ENCODE measurements at regions not wholly inside any gene's neighbourhood (a gene's known extent, or its start where the extent isn't known, plus 50 kb on each side); places are given as distances from the start of the nearest gene placed in this dataset.

GRCh38 chr15:77557564-77557963 lies 75.1 kb downstream of the LINGO1 start:
- Histone ChIP-seq H3K9me3 (ENCODE audit: insufficient read depth, low read depth) (no peaks in the 10 kb centered on the region), H2AFZ (no peak overlapping the region), H4K20me1 (ENCODE audit: insufficient read depth) (no peaks in the 10 kb centered on the region), H3K9me2 (ENCODE audit: insufficient read depth) (no peaks in the 10 kb centered on the region), H3K4me3 (no peak overlapping the region), H3K4me2 (no peak overlapping the region), H3K79me2 (ENCODE audit: low read depth) (no peaks in the 10 kb centered on the region), H3K27ac (no peak overlapping the region), H3K27me3 (ENCODE audit: insufficient read depth, low read depth) (peaks cover 27% of the 10 kb centered on the region), H3K4me1 (replicated peaks; ENCODE audit: insufficient read depth) (no peaks in the 10 kb centered on the region), H3F3A (ENCODE audit: insufficient read depth, low read depth) (no peaks in the 10 kb centered on the region), H3K36me3 (ENCODE audit: low read depth) (no peaks in the 10 kb centered on the region)
- no peak for TF ChIP-seq EZH2 (IDR thresholded peaks at IDR 0.05; ENCODE audit: low read depth)
- TF ChIP-seq, protein P1, sequence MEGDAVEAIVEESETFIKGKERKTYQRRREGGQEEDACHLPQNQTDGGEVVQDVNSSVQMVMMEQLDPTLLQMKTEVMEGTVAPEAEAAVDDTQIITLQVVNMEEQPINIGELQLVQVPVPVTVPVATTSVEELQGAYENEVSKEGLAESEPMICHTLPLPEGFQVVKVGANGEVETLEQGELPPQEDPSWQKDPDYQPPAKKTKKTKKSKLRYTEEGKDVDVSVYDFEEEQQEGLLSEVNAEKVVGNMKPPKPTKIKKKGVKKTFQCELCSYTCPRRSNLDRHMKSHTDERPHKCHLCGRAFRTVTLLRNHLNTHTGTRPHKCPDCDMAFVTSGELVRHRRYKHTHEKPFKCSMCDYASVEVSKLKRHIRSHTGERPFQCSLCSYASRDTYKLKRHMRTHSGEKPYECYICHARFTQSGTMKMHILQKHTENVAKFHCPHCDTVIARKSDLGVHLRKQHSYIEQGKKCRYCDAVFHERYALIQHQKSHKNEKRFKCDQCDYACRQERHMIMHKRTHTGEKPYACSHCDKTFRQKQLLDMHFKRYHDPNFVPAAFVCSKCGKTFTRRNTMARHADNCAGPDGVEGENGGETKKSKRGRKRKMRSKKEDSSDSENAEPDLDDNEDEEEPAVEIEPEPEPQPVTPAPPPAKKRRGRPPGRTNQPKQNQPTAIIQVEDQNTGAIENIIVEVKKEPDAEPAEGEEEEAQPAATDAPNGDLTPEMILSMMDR (conservative IDR thresholded peaks at IDR 0.05): no peak
- ChIA-PET CTCF (no interaction called here), POLR2A (ENCODE audit: unreplicated experiment) (no interaction called here)
- BruUV-seq (replicated peaks): no TSS peak
- intact Hi-C loops (cut with micrococcal nuclease; ENCODE audit: unreplicated experiment): no loop called here
- no peak for DNase-seq

DNA sequence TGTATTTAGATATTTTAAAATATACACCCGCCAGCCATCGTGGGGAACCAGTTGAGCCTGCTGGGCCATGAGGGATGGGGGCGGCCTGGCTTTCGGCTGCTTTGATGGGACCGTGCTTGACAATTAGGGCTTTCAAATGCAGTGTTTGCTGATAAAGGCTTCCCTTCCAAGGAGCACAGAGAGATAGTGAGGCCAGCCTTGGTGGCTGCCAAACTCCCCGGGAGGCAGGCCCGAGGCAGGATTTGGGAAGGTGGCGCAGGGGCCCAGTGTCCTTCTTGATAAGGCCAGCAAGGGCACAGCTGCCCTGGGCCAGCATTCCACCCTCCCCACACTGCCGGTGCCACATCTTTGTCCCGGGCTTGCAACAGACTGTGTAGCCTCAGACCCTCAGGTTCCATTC lies 75.6 kb downstream of the LINGO1 start:
- Histone ChIP-seq H3K4me3 (no peak overlapping the region), H3K36me3 (ENCODE audit: low read depth) (no peaks in the 10 kb centered on the region), H3K4me2 (no peak overlapping the region), H3K4me1 (replicated peaks; ENCODE audit: insufficient read depth) (no peaks in the 10 kb centered on the region), H3K9me2 (ENCODE audit: insufficient read depth) (no peaks in the 10 kb centered on the region), H4K20me1 (ENCODE audit: insufficient read depth) (no peaks in the 10 kb centered on the region), H3F3A (ENCODE audit: insufficient read depth, low read depth) (no peaks in the 10 kb centered on the region), H3K27me3 (ENCODE audit: insufficient read depth, low read depth) (peaks cover 23% of the 10 kb centered on the region), H3K27ac (no peak overlapping the region), H3K79me2 (ENCODE audit: low read depth) (no peaks in the 10 kb centered on the region), H3K9me3 (ENCODE audit: insufficient read depth, low read depth) (no peaks in the 10 kb centered on the region), H2AFZ (no peak overlapping the region)
- ChIA-PET POLR2A (ENCODE audit: unreplicated experiment) (no interaction called here), CTCF (no interaction called here)
- no peak for TF ChIP-seq EZH2 (IDR thresholded peaks at IDR 0.05; ENCODE audit: low read depth)
- TF ChIP-seq, protein P1 (conservative IDR thresholded peaks at IDR 0.05): no peak
- no peak for DNase-seq
- no TSS peak for BruUV-seq (replicated peaks)
- intact Hi-C loops (cut with micrococcal nuclease; ENCODE audit: unreplicated experiment): no loop called here

DNA sequence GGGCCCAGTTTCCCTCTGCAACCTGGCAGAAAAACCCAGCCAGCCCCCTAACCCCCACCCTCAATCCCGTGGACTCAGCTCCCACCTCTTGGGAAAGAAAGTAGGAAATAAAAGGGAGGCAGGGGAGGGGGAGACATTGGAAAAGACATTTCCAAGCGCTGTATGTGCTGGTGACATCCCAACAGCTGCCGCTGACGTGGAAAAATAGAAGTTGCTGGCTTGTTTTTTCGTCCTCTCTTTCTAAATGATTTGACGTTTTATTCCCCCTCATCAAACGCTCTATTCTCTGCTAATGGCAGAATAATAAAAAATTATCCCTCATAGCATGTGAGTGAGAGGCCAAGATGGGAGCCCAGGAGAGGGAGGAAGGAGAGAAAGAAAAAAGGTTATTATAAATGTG lies 76.1 kb downstream of the LINGO1 start:
- Histone ChIP-seq H3K27ac (no peak overlapping the region), H4K20me1 (ENCODE audit: insufficient read depth) (no peaks in the 10 kb centered on the region), H3K79me2 (ENCODE audit: low read depth) (no peaks in the 10 kb centered on the region), H3K27me3 (ENCODE audit: insufficient read depth, low read depth) (peaks cover 17% of the 10 kb centered on the region), H3K4me2 (no peak overlapping the region), H3K9me2 (ENCODE audit: insufficient read depth) (no peaks in the 10 kb centered on the region), H3K9me3 (ENCODE audit: insufficient read depth, low read depth) (no peaks in the 10 kb centered on the region), H3K36me3 (ENCODE audit: low read depth) (no peaks in the 10 kb centered on the region), H3K4me3 (no peak overlapping the region), H3F3A (ENCODE audit: insufficient read depth, low read depth) (no peaks in the 10 kb centered on the region), H2AFZ (no peak overlapping the region), H3K4me1 (replicated peaks; ENCODE audit: insufficient read depth) (no peaks in the 10 kb centered on the region)
- CTCF ChIA-PET: no interaction called here
- no peak for DNase-seq
- POLR2A ChIA-PET (ENCODE audit: unreplicated experiment): interaction anchor here (0.6 kb wide), 1 partner anchor 20 kb away, joined by 8 read pairs; no protein-coding TSS in a partner anchor
- intact Hi-C loops (cut with micrococcal nuclease; ENCODE audit: unreplicated experiment): no loop called here
- BruUV-seq (replicated peaks): no TSS peak
- TF ChIP-seq, protein P1 (conservative IDR thresholded peaks at IDR 0.05): no peak
- no peak for TF ChIP-seq EZH2 (IDR thresholded peaks at IDR 0.05; ENCODE audit: low read depth)
